ENCODE measurements at regions not wholly inside any gene's neighbourhood (a gene's known extent, or its start where the extent isn't known, plus 50 kb on each side); places are given as distances from the start of the nearest gene placed in this dataset.

- no peaks in the 10 kb centered on the region for H3K27me3 ChIP-seq (replicated peaks; ENCODE audit: control insufficient read depth, insufficient read depth, low read length, poor library complexity, severe bottlenecking)
- DNase-seq, result no peak
- no peaks in the 10 kb centered on the region for H3K36me3 ChIP-seq (ENCODE audit: control insufficient read depth, insufficient read depth, low read length)
- H3K4me3 ChIP-seq (ENCODE audit: insufficient read depth, low read depth, low read length, poor library complexity, severe bottlenecking), result no peak overlapping the region
- H3K27ac ChIP-seq (ENCODE audit: insufficient read depth, low read length, poor library complexity, severe bottlenecking), result no peak overlapping the region
- H3K9me3 ChIP-seq (ENCODE audit: control insufficient read depth, low read length), result no peaks in the 10 kb centered on the region
- no peaks in the 10 kb centered on the region for H3K4me1 ChIP-seq (ENCODE audit: control insufficient read depth, insufficient read depth, low read length, poor library complexity, severe bottlenecking)
Observed at GRCh38 chr3:124089214-124089613, 97.3 kb upstream of the ROPN1 start.

DNA sequence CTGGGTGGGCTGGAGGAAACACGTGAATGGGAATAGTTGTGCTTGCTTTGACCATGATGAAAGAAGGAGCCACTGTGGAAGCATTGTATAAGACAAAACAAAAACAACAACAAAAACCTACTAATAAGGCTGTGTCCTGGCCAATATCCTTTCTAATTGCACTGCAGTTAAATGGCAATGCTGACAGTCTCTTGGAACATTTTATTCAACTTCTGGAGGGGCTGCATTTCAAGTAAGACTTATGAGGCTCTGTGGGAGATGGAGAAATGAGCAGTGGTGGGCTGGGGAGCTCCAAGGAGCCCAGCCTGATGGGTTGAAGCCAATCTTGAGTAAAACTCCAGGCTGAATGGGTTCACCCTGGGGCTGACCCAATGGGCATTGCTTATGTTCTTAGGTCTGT, 99.8 kb upstream of the ROPN1 start:
- H3K4me1 ChIP-seq (ENCODE audit: control insufficient read depth, insufficient read depth, low read length, poor library complexity, severe bottlenecking), result no peaks in the 10 kb centered on the region
- no peaks in the 10 kb centered on the region for H3K36me3 ChIP-seq (ENCODE audit: control insufficient read depth, insufficient read depth, low read length)
- DNase-seq, result no peak
- H3K27ac ChIP-seq (ENCODE audit: insufficient read depth, low read length, poor library complexity, severe bottlenecking), result no peak overlapping the region
- H3K4me3 ChIP-seq (ENCODE audit: insufficient read depth, low read depth, low read length, poor library complexity, severe bottlenecking), result no peak overlapping the region
- no peaks in the 10 kb centered on the region for H3K27me3 ChIP-seq (replicated peaks; ENCODE audit: control insufficient read depth, insufficient read depth, low read length, poor library complexity, severe bottlenecking)
- H3K9me3 ChIP-seq (ENCODE audit: control insufficient read depth, low read length), result no peaks in the 10 kb centered on the region

DNA sequence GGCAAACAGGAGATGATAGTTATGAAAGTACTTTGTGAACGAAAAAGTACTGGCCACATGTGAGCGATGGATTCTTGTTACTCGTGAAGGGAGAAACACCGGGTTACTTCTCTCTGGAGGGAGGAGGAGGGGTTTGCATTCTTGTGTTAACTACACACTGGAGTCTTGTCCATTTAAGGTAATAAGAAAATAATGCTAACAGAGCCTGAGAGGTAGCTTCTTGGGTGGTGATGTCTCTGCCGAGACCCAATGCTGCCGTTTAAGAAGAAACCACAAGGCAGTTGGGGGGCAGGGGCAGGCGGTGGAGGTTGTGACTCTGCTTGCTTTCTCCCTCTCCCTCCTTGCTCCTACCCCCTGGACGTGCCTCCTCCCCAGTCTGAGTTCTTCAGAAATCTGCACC, 100.9 kb upstream of the ROPN1 start:
- Histone ChIP-seq H3K9me3 (ENCODE audit: control insufficient read depth, low read length) (no peaks in the 10 kb centered on the region), H3K27me3 (replicated peaks; ENCODE audit: control insufficient read depth, insufficient read depth, low read length, poor library complexity, severe bottlenecking) (no peaks in the 10 kb centered on the region), H3K4me1 (ENCODE audit: control insufficient read depth, insufficient read depth, low read length, poor library complexity, severe bottlenecking) (no peaks in the 10 kb centered on the region), H3K27ac (ENCODE audit: insufficient read depth, low read length, poor library complexity, severe bottlenecking) (no peak overlapping the region), H3K36me3 (ENCODE audit: control insufficient read depth, insufficient read depth, low read length) (no peaks in the 10 kb centered on the region), H3K4me3 (ENCODE audit: insufficient read depth, low read depth, low read length, poor library complexity, severe bottlenecking) (no peak overlapping the region)
- no peak for DNase-seq

- H3K4me1 ChIP-seq (ENCODE audit: control insufficient read depth, insufficient read depth, low read length, poor library complexity, severe bottlenecking), result no peaks in the 10 kb centered on the region
- no peak for DNase-seq
- no peaks in the 10 kb centered on the region for H3K9me3 ChIP-seq (ENCODE audit: control insufficient read depth, low read length)
- no peak overlapping the region for H3K27ac ChIP-seq (ENCODE audit: insufficient read depth, low read length, poor library complexity, severe bottlenecking)
- no peaks in the 10 kb centered on the region for H3K36me3 ChIP-seq (ENCODE audit: control insufficient read depth, insufficient read depth, low read length)
- H3K27me3 ChIP-seq (replicated peaks; ENCODE audit: control insufficient read depth, insufficient read depth, low read length, poor library complexity, severe bottlenecking), result no peaks in the 10 kb centered on the region
- no peak overlapping the region for H3K4me3 ChIP-seq (ENCODE audit: insufficient read depth, low read depth, low read length, poor library complexity, severe bottlenecking)
Observed at GRCh38 chr3:124094496-124094895, 102.6 kb upstream of the ROPN1 start.

- Histone ChIP-seq H3K4me3 (ENCODE audit: insufficient read depth, low read depth, low read length, poor library complexity, severe bottlenecking) (no peak overlapping the region), H3K36me3 (ENCODE audit: control insufficient read depth, insufficient read depth, low read length) (no peaks in the 10 kb centered on the region), H3K9me3 (ENCODE audit: control insufficient read depth, low read length) (no peaks in the 10 kb centered on the region), H3K27me3 (replicated peaks; ENCODE audit: control insufficient read depth, insufficient read depth, low read length, poor library complexity, severe bottlenecking) (no peaks in the 10 kb centered on the region), H3K27ac (ENCODE audit: insufficient read depth, low read length, poor library complexity, severe bottlenecking) (no peak overlapping the region), H3K4me1 (ENCODE audit: control insufficient read depth, insufficient read depth, low read length, poor library complexity, severe bottlenecking) (no peaks in the 10 kb centered on the region)
- no peak for DNase-seq
Observed at GRCh38 chr3:124097362-124098131, 105.6 kb upstream of the ROPN1 start.

DNA sequence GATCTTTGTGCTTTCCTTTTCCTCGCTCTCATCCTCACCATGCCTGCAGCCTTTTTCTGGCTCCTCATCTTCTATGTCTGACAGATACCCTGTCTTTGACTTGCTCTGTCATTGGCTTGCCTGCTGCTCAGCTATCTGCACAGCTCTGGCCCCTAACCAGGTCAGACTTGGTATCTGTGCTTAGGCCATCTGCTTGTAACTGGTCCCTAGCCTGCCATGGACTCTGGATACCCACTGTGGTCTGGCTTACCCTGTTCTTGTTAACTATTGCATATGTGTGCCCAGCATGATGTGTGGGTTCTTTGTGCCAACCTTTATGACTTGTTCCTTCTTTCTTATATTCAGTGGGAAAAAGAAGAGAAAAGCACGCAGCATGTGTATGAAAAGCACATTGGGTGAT, 109.7 kb upstream of the ROPN1 start:
- Histone ChIP-seq H3K4me3 (ENCODE audit: insufficient read depth, low read depth, low read length, poor library complexity, severe bottlenecking) (no peak overlapping the region), H3K27ac (ENCODE audit: insufficient read depth, low read length, poor library complexity, severe bottlenecking) (no peak overlapping the region), H3K4me1 (ENCODE audit: control insufficient read depth, insufficient read depth, low read length, poor library complexity, severe bottlenecking) (no peaks in the 10 kb centered on the region), H3K36me3 (ENCODE audit: control insufficient read depth, insufficient read depth, low read length) (no peaks in the 10 kb centered on the region), H3K9me3 (ENCODE audit: control insufficient read depth, low read length) (no peaks in the 10 kb centered on the region), H3K27me3 (replicated peaks; ENCODE audit: control insufficient read depth, insufficient read depth, low read length, poor library complexity, severe bottlenecking) (no peaks in the 10 kb centered on the region)
- no peak for DNase-seq

DNA sequence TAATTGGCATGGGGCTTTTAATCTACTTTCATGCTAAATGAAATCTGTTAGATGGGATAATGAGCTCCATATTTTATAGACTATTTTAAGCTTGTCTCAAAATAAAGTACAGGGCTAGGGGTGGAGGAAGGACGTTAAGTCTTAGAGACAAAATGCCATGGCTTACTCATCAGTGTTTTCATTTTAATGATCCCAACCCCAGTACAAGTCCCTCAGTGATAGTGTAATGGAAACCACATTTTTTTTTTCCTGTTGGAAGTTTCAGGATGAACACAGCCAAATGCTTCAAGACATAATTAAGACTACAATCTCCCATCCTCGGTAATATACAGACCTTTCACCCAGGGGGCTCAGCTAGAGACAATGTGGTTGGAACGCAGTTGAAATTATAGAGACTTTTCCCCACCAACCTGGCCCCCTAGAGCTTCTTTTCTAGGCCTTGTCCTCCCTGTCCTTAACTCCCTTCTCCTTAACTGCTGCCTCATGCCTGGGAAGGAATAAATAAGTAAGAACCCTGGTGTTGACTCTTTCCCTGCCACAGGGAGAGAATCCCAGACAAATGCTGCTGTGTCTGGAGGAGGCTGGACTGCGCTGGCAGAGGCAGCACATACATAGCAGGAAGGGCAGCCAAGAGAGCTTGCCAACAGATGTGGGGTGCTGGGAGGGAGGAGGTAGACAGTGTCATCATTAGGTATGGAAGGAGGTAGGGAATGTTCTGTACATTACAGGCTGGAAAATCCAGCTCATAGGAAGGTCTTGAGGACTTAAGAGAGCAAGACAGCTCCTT, 115.4 kb upstream of the ROPN1 start:
- H3K4me3 ChIP-seq (ENCODE audit: insufficient read depth, low read depth, low read length, poor library complexity, severe bottlenecking), result no peak overlapping the region
- H3K27me3 ChIP-seq (replicated peaks; ENCODE audit: control insufficient read depth, insufficient read depth, low read length, poor library complexity, severe bottlenecking), result no peaks in the 10 kb centered on the region
- no peaks in the 10 kb centered on the region for H3K4me1 ChIP-seq (ENCODE audit: control insufficient read depth, insufficient read depth, low read length, poor library complexity, severe bottlenecking)
- no peak overlapping the region for H3K27ac ChIP-seq (ENCODE audit: insufficient read depth, low read length, poor library complexity, severe bottlenecking)
- H3K36me3 ChIP-seq (ENCODE audit: control insufficient read depth, insufficient read depth, low read length), result no peaks in the 10 kb centered on the region
- DNase-seq, result no peak
- no peaks in the 10 kb centered on the region for H3K9me3 ChIP-seq (ENCODE audit: control insufficient read depth, low read length)

GRCh38 chr3:124108446-124108845, 116.5 kb upstream of the ROPN1 start:
- Histone ChIP-seq H3K9me3 (ENCODE audit: control insufficient read depth, low read length) (no peaks in the 10 kb centered on the region), H3K4me3 (ENCODE audit: insufficient read depth, low read depth, low read length, poor library complexity, severe bottlenecking) (no peak overlapping the region), H3K4me1 (ENCODE audit: control insufficient read depth, insufficient read depth, low read length, poor library complexity, severe bottlenecking) (no peaks in the 10 kb centered on the region), H3K27ac (ENCODE audit: insufficient read depth, low read length, poor library complexity, severe bottlenecking) (no peak overlapping the region), H3K27me3 (replicated peaks; ENCODE audit: control insufficient read depth, insufficient read depth, low read length, poor library complexity, severe bottlenecking) (no peaks in the 10 kb centered on the region), H3K36me3 (ENCODE audit: control insufficient read depth, insufficient read depth, low read length) (no peaks in the 10 kb centered on the region)
- no peak for DNase-seq

GRCh38 chr3:124113485-124113884, 121.6 kb upstream of the ROPN1 start:
- Histone ChIP-seq H3K4me3 (ENCODE audit: insufficient read depth, low read depth, low read length, poor library complexity, severe bottlenecking) (no peak overlapping the region), H3K4me1 (ENCODE audit: control insufficient read depth, insufficient read depth, low read length, poor library complexity, severe bottlenecking) (no peaks in the 10 kb centered on the region), H3K27ac (ENCODE audit: insufficient read depth, low read length, poor library complexity, severe bottlenecking) (no peak overlapping the region), H3K27me3 (replicated peaks; ENCODE audit: control insufficient read depth, insufficient read depth, low read length, poor library complexity, severe bottlenecking) (no peaks in the 10 kb centered on the region), H3K36me3 (ENCODE audit: control insufficient read depth, insufficient read depth, low read length) (no peaks in the 10 kb centered on the region), H3K9me3 (ENCODE audit: control insufficient read depth, low read length) (no peaks in the 10 kb centered on the region)
- no peak for DNase-seq

DNA sequence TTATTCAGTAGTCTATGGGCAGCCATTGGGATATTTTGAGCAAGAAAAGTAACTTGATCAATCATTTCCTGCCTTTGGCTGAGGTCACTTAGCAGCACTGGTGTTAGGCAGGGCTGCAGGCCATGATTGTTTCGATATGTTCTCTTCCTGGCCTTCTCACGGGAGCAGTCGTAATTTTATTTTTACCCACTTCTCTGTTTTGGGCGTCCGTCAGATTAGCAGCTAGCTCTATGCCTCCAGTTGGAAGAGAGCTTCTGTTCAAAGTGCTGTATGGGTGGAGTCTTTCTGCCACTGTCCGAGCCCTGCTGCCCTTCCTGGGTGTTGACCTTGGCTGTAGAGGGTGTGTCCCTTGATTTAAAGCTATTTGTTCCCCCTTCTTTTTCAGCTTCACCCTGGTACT, 123.4 kb upstream of the ROPN1 start:
- Histone ChIP-seq H3K36me3 (ENCODE audit: control insufficient read depth, insufficient read depth, low read length) (no peaks in the 10 kb centered on the region), H3K9me3 (ENCODE audit: control insufficient read depth, low read length) (no peaks in the 10 kb centered on the region), H3K27me3 (replicated peaks; ENCODE audit: control insufficient read depth, insufficient read depth, low read length, poor library complexity, severe bottlenecking) (no peaks in the 10 kb centered on the region), H3K27ac (ENCODE audit: insufficient read depth, low read length, poor library complexity, severe bottlenecking) (no peak overlapping the region), H3K4me1 (ENCODE audit: control insufficient read depth, insufficient read depth, low read length, poor library complexity, severe bottlenecking) (no peaks in the 10 kb centered on the region), H3K4me3 (ENCODE audit: insufficient read depth, low read depth, low read length, poor library complexity, severe bottlenecking) (no peak overlapping the region)
- DNase-seq, result no peak

Data from effector memory CD4-positive, alpha-beta T cell (primary cell).